MM.1S (cell line): ENCODE measurements at regions not wholly inside any gene's neighbourhood (a gene's known extent, or its start where the extent isn't known, plus 50 kb on each side); places are given as distances from the start of the nearest gene placed in this dataset.

Source experiments
- DNase-seq: peaks from one replicate; pipeline ENCODE4 v3.0.0-alpha.2; 2015
- H2AFZ ChIP-seq: fragments of 300-600 bp; sonication (generic); 2 replicates; pipeline ENCODE4 v1.6.0; 2016; ENCODE audit warnings: antibody characterized with exemption, low read length
- H3F3A ChIP-seq: fragments of 300-600 bp; sonication (generic); 2 replicates; pipeline ENCODE4 v1.6.1; 2016; ENCODE audit warnings: mild to moderate bottlenecking, antibody characterized with exemption, low read length, moderate library complexity, mixed read lengths; ENCODE audit not compliant: insufficient read depth
- H3K27ac ChIP-seq: fragments of 300-600 bp; sonication (generic); 2 replicates; pipeline ENCODE4 v1.5.1; 2016; ENCODE audit warnings: mild to moderate bottlenecking, low read length
- H3K27me3 ChIP-seq: fragments of 300-600 bp; sonication (generic); replicated peaks from 2 replicates; pipeline ENCODE4 v1.6.0; 2016; ENCODE audit warnings: low read length; ENCODE audit not compliant: insufficient read depth
- H3K36me3 ChIP-seq: fragments of 300-600 bp; sonication (generic); replicated peaks from 2 replicates; pipeline ENCODE4 v1.6.1; 2016; ENCODE audit warnings: mild to moderate bottlenecking, low read length, mixed read lengths; ENCODE audit not compliant: insufficient read depth
- H3K4me1 ChIP-seq: fragments of 300-600 bp; sonication (generic); 2 replicates; pipeline ENCODE4 v1.6.1; 2016; ENCODE audit warnings: low read length, mixed read lengths
- H3K4me2 ChIP-seq: fragments of 300-600 bp; sonication (generic); 2 replicates; pipeline ENCODE4 v1.6.0; 2016; ENCODE audit warnings: low read depth, low read length
- H3K4me3 ChIP-seq: fragments of 300-600 bp; sonication (generic); 2 replicates; pipeline ENCODE4 v1.5.1; 2016; ENCODE audit warnings: low read length, mixed read lengths
- H3K79me2 ChIP-seq: fragments of 300-600 bp; sonication (generic); 2 replicates; pipeline ENCODE4 v1.6.1; 2016; ENCODE audit warnings: mixed run types, low read length, mixed read lengths
- H3K9ac ChIP-seq: fragments of 300-600 bp; sonication (generic); 2 replicates; pipeline ENCODE4 v1.6.1; 2016; ENCODE audit warnings: low read length, mixed read lengths
- H3K9me2 ChIP-seq: fragments of 300-600 bp; sonication (generic); replicated peaks from 2 replicates; pipeline ENCODE4 v1.6.1; 2016; ENCODE audit warnings: mild to moderate bottlenecking, low read length, mixed read lengths; ENCODE audit not compliant: insufficient read depth
- H3K9me3 ChIP-seq: fragments of 300-600 bp; sonication (generic); replicated peaks from 2 replicates; pipeline ENCODE4 v1.6.1; 2016; ENCODE audit warnings: mild to moderate bottlenecking, low read length, mixed read lengths; ENCODE audit not compliant: insufficient read depth
- H4K20me1 ChIP-seq: fragments of 300-600 bp; sonication (generic); 2 replicates; pipeline ENCODE4 v1.6.1; 2016; ENCODE audit warnings: mild to moderate bottlenecking, low read length, moderate library complexity, mixed read lengths; ENCODE audit not compliant: insufficient read depth
- EZH2 ChIP-seq: fragments of 300-600 bp; sonication (generic); optimal IDR thresholded peaks from 2 replicates; pipeline ENCODE3; 2017; ENCODE audit warnings: low read depth, mild to moderate bottlenecking, antibody characterized with exemption, low read length, mixed read lengths
- EZH2phosphoT487 ChIP-seq: fragments of 300-600 bp; sonication (generic); IDR thresholded peaks from 2 replicates; pipeline ENCODE4 v1.6.1; 2018; ENCODE audit warnings: antibody characterized with exemption, low read length
- TF ChIP-seq, protein P1 (sequence below): fragments of 300-600 bp; sonication (generic); IDR thresholded peaks from 2 replicates; pipeline ENCODE4 v1.5.1; 2016; ENCODE audit warnings: antibody characterized with exemption, low read length, mixed read lengths

DNA sequence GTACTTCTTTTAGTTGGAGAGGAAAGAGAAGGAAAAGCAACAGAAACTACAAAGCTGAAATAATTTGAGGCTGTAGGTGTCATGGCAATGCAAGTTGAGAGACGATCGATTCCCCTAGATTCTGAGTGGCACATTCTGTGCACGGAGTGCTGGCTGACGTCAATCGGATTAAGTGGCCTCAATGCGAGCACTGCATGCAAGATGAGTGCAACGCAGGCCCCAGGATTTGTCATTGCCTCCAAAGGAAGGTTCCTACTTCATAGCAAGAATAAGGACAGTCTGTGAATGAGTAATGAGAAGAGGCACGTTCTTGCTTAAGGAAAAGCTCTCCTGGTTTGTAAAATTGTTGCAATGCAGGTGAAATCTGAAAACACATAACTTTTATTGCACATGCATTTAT, 892.4 kb downstream of the KCNA4 start:
- H3K4me1 ChIP-seq: no peaks in the 10 kb centered on the region
- TF ChIP-seq, protein P1, sequence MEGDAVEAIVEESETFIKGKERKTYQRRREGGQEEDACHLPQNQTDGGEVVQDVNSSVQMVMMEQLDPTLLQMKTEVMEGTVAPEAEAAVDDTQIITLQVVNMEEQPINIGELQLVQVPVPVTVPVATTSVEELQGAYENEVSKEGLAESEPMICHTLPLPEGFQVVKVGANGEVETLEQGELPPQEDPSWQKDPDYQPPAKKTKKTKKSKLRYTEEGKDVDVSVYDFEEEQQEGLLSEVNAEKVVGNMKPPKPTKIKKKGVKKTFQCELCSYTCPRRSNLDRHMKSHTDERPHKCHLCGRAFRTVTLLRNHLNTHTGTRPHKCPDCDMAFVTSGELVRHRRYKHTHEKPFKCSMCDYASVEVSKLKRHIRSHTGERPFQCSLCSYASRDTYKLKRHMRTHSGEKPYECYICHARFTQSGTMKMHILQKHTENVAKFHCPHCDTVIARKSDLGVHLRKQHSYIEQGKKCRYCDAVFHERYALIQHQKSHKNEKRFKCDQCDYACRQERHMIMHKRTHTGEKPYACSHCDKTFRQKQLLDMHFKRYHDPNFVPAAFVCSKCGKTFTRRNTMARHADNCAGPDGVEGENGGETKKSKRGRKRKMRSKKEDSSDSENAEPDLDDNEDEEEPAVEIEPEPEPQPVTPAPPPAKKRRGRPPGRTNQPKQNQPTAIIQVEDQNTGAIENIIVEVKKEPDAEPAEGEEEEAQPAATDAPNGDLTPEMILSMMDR: no peak
- no peak for TF ChIP-seq EZH2
- no peak for TF ChIP-seq EZH2phosphoT487
- H4K20me1 ChIP-seq: no peaks in the 10 kb centered on the region
- no peak overlapping the region for H3K4me3 ChIP-seq
- no peak for DNase-seq
- H3F3A ChIP-seq: no peaks in the 10 kb centered on the region
- H2AFZ ChIP-seq: no peak overlapping the region
- no peak overlapping the region for H3K4me2 ChIP-seq
- no peaks in the 10 kb centered on the region for H3K9me2 ChIP-seq
- H3K79me2 ChIP-seq: no peaks in the 10 kb centered on the region
- no peaks in the 10 kb centered on the region for H3K27me3 ChIP-seq
- no peak overlapping the region for H3K27ac ChIP-seq
- H3K9me3 ChIP-seq: no peaks in the 10 kb centered on the region
- no peaks in the 10 kb centered on the region for H3K36me3 ChIP-seq
- H3K9ac ChIP-seq: no peak overlapping the region

DNA sequence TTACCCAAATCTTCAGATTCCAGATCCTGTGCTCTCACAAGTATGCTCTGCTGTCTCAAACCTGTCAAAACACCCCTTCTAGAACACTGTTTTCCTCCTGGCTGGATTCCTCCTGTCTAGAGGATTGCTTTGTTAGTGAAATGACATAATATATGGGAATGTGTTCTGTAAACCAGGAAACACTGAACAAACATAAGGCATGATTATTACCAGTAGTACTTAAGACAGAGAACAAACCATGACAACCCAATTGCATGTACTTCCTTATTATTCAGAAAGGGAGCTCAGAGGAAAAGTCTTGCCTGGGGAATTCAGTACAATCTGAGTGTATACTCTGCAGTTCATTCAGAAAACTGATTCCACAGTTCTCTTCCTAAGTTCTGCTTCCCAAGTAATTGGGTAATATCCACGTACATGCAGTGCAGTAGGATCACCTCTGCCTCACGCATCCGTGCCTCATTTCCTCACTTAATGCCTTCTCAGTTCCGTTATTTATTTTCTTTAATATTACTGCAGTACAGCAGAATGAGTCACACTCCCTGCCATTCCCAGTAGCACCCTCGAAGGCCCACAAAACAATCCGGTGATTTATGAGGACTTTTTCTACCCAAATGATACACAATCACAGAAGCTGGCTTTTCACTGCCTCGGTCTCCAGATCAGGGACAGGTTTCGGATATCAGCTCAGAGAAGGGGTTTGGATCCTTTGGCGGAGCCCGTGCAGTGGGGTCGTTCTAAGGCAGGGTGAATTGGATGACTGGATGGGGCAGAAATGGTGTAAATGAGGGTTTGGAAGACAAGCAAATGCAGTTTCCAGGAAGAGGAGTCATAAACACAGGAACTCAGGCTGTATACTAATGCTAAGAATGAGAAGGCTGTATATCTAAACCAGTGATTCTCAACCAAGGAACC, 896.9 kb downstream of the KCNA4 start:
- DNase-seq: no peak
- H2AFZ ChIP-seq: no peak overlapping the region
- no peaks in the 10 kb centered on the region for H3K36me3 ChIP-seq
- H3K4me3 ChIP-seq: no peak overlapping the region
- no peak overlapping the region for H3K27ac ChIP-seq
- no peaks in the 10 kb centered on the region for H3K27me3 ChIP-seq
- H3F3A ChIP-seq: no peaks in the 10 kb centered on the region
- TF ChIP-seq, protein P1: no peak
- TF ChIP-seq EZH2phosphoT487 (no peak), EZH2 (no peak)
- no peaks in the 10 kb centered on the region for H3K9me2 ChIP-seq
- no peak overlapping the region for H3K4me2 ChIP-seq
- no peaks in the 10 kb centered on the region for H3K4me1 ChIP-seq
- H3K9me3 ChIP-seq: no peaks in the 10 kb centered on the region
- no peaks in the 10 kb centered on the region for H3K79me2 ChIP-seq
- no peaks in the 10 kb centered on the region for H4K20me1 ChIP-seq
- no peak overlapping the region for H3K9ac ChIP-seq

DNA sequence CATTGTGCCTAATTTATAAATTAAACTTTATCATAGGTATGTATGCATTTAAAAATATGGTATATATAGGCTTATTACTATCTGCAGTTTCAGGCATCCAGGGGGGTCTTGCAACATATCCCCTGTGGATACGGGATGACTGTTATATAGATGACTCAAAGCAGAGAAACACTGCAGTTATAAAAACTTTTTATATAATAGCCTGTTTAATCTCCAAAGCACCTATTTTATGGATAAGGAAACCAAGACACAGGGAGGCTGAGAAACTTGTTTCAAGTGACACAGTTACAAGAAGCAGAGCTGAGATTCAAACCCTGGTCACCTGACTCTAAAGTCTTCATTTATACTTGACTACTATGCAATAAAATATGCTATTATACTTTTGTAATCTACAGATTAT, 897.7 kb downstream of the KCNA4 start:
- Histone ChIP-seq H3K27me3 (no peaks in the 10 kb centered on the region), H3K9ac (no peak overlapping the region), H3K4me2 (no peak overlapping the region), H3K36me3 (no peaks in the 10 kb centered on the region), H3K4me1 (no peaks in the 10 kb centered on the region), H3F3A (no peaks in the 10 kb centered on the region), H2AFZ (no peak overlapping the region), H3K9me3 (no peaks in the 10 kb centered on the region), H3K4me3 (no peak overlapping the region), H3K9me2 (no peaks in the 10 kb centered on the region), H3K79me2 (no peaks in the 10 kb centered on the region), H3K27ac (no peak overlapping the region), H4K20me1 (no peaks in the 10 kb centered on the region)
- no peak for DNase-seq
- TF ChIP-seq EZH2phosphoT487: no peak
- no peak for TF ChIP-seq EZH2
- TF ChIP-seq, protein P1: no peak
